Sigmoid colon (tissue), 3 donors: ENCODE measurements at regions not wholly inside any gene's neighbourhood (a gene's known extent, or its start where the extent isn't known, plus 50 kb on each side); places are given as distances from the start of the nearest gene placed in this dataset.

Source experiments
- CTCF ChIP-seq, 4 experiments: fragments of 450-650 bp in 3 of 4; fragments of 200-600 bp in 1 of 4; IDR thresholded peaks; one replicate each; pipeline ENCODE4 v1.5.1; 2016 to 2019; ENCODE audit warnings: antibody characterized with exemption in 4 of 4, mild to moderate bottlenecking in 3 of 4, moderate library complexity in 2 of 4
- POLR2A ChIP-seq, 2 donors: fragments of 450-650 bp; IDR thresholded peaks; one replicate each; pipeline ENCODE4 v1.6.1; 2016; ENCODE audit warnings: antibody characterized with exemption in 2 of 2, mild to moderate bottlenecking in 2 of 2, moderate library complexity in 2 of 2

GRCh38 chr1:24987875-24988557 is 57.9 kb upstream of the RUNX3 start:
- TF ChIP-seq POLR2A (IDR thresholded peaks at IDR 0.05) (no peak), CTCF (IDR thresholded peaks at IDR 0.05) (no peak)
